CD14-positive monocyte (primary cell): ENCODE measurements at regions not wholly inside any gene's neighbourhood (a gene's known extent, or its start where the extent isn't known, plus 50 kb on each side); places are given as distances from the start of the nearest gene placed in this dataset.

Source experiments
- DNase-seq, 3 donors: peaks; one replicate each; pipeline ENCODE4 v3.0.0-alpha.2; 2011 to 2022
- H2AFZ ChIP-seq: 2 replicates; pipeline ENCODE4 v1.6.0; 2012; ENCODE audit warnings: mild to moderate bottlenecking, low read depth, low read length, inconsistent platforms; ENCODE audit not compliant: insufficient read depth, poor library complexity, severe bottlenecking
- H3K27ac ChIP-seq, 2 donors: 1 replicate in 1 of 2; 2 replicates in 1 of 2; pipeline ENCODE4 v1.5.1; 2012 to 2013; ENCODE audit warnings: low read length in 2 of 2, control low read depth in 1 of 2, inconsistent platforms in 1 of 2, low read depth in 1 of 2, mild to moderate bottlenecking in 1 of 2
- H3K27me3 ChIP-seq, 2 donors: one replicate each; pipeline versions ENCODE4 v1.6.0 to v1.6.1; 2011 to 2013; ENCODE audit warnings: low read length in 2 of 2; ENCODE audit not compliant: control insufficient read depth in 2 of 2, insufficient read depth in 2 of 2
- H3K36me3 ChIP-seq, 2 donors: replicated peaks in 1 of 2; 1 replicate in 1 of 2; 2 replicates in 1 of 2; pipeline versions ENCODE4 v1.5.1 to v1.6.1; 2012 to 2013; ENCODE audit warnings: low read length in 2 of 2, control low read depth in 1 of 2, inconsistent platforms in 1 of 2, mild to moderate bottlenecking in 1 of 2; ENCODE audit not compliant: insufficient read depth in 2 of 2, control insufficient read depth in 1 of 2
- H3K4me1 ChIP-seq, 2 donors: 1 replicate in 1 of 2; 2 replicates in 1 of 2; pipeline versions ENCODE4 v1.5.1 to v1.6.1; 2012 to 2013; ENCODE audit warnings: low read length in 2 of 2, control low read depth in 1 of 2, inconsistent platforms in 1 of 2, mild to moderate bottlenecking in 1 of 2, moderate library complexity in 1 of 2; ENCODE audit not compliant: insufficient read depth in 2 of 2, control insufficient read depth in 1 of 2
- H3K4me2 ChIP-seq: replicated peaks from 2 replicates; pipeline ENCODE3; 2012; ENCODE audit warnings: low read length, moderate library complexity, mild to moderate bottlenecking; ENCODE audit not compliant: poor library complexity, severe bottlenecking; ENCODE audit errors: extremely low read depth
- H3K4me3 ChIP-seq, 3 experiments: fragments of 200-600 bp in 1 of 3; sonication (generic) in 1 of 3; replicated peaks in 1 of 3; 1 replicate in 2 of 3; 2 replicates in 1 of 3; pipeline ENCODE4 v1.5.1; 2011 to 2013; ENCODE audit warnings: low read length in 3 of 3, mild to moderate bottlenecking in 3 of 3, control low read depth in 2 of 3, low read depth in 2 of 3, inconsistent platforms in 1 of 3, moderate library complexity in 1 of 3
- H3K79me2 ChIP-seq: 2 replicates; pipeline ENCODE4 v1.6.0; 2012; ENCODE audit warnings: mild to moderate bottlenecking, control low read depth, inconsistent platforms, low read length, moderate library complexity; ENCODE audit not compliant: insufficient read depth
- H3K9ac ChIP-seq: 2 replicates; pipeline ENCODE4 v1.6.0; 2017; ENCODE audit warnings: low read length, mild to moderate bottlenecking; ENCODE audit not compliant: insufficient read depth, poor library complexity, severe bottlenecking
- H3K9me3 ChIP-seq, 2 donors: replicated peaks in 1 of 2; 1 replicate in 1 of 2; 2 replicates in 1 of 2; pipeline versions ENCODE4 v1.5.1 to v1.6.1; 2012 to 2013; ENCODE audit warnings: low read length in 2 of 2, control low read depth in 1 of 2; ENCODE audit not compliant: control insufficient read depth in 1 of 2, insufficient read depth in 1 of 2
- H4K20me1 ChIP-seq: 2 replicates; pipeline ENCODE4 v1.6.0; 2012; ENCODE audit warnings: mild to moderate bottlenecking, low read length, control low read depth, moderate library complexity; ENCODE audit not compliant: insufficient read depth
- H3K27ac Mint-ChIP-seq, 7 donors: one replicate each; pipeline ENCODE4 v1.8.0; 2020; ENCODE audit warnings: mild to moderate bottlenecking in 7 of 7, mixed read lengths in 7 of 7, moderate library complexity in 6 of 7, inconsistent platforms in 2 of 7
- H3K27me3 Mint-ChIP-seq, 3 donors: one replicate each; pipeline ENCODE4 v1.8.0; 2021 to 2022; ENCODE audit warnings: low read depth in 3 of 3, mild to moderate bottlenecking in 3 of 3, mixed read lengths in 3 of 3, moderate library complexity in 3 of 3, inconsistent platforms in 1 of 3
- H3K36me3 Mint-ChIP-seq, 2 donors: one replicate each; pipeline ENCODE4 v1.8.0; 2020; ENCODE audit warnings: mixed read lengths in 2 of 2, inconsistent platforms in 1 of 2, mild to moderate bottlenecking in 1 of 2
- H3K4me1 Mint-ChIP-seq: one replicate; pipeline ENCODE4 v1.8.0; 2020; ENCODE audit warnings: mild to moderate bottlenecking, mixed read lengths
- H3K4me3 Mint-ChIP-seq, 2 donors: one replicate each; pipeline ENCODE4 v1.8.0; 2020; ENCODE audit warnings: mild to moderate bottlenecking in 2 of 2, mixed read lengths in 2 of 2, moderate library complexity in 1 of 2
- H3K9me3 Mint-ChIP-seq, 7 donors: one replicate each; pipeline ENCODE4 v1.8.0; 2020 to 2022; ENCODE audit warnings: mixed read lengths in 7 of 7, mild to moderate bottlenecking in 6 of 7, moderate library complexity in 6 of 7, inconsistent platforms in 2 of 7
- WGBS: methylation state at CpG from one replicate; pipeline ENCODE4 v1.1.5; 2013; ENCODE audit warnings: missing lambda C conversion rate; ENCODE audit not compliant: insufficient coverage; 5-methylcytosine and 5-hydroxymethylcytosine counted together
- intact Hi-C, 2 donors: fragments of 100-400 bp; cut with micrococcal nuclease; formaldehyde crosslinking; loops; one replicate each; pipeline versions ENCODE4 v1.15.0 to v1.15.1; 2023
- TF ChIP-seq, protein P1 (sequence below): fragments of 200-600 bp; IDR thresholded peaks from one replicate; pipeline ENCODE4 v1.8.0; 2022; ENCODE audit warnings: antibody characterized with exemption, mild to moderate bottlenecking

DNA sequence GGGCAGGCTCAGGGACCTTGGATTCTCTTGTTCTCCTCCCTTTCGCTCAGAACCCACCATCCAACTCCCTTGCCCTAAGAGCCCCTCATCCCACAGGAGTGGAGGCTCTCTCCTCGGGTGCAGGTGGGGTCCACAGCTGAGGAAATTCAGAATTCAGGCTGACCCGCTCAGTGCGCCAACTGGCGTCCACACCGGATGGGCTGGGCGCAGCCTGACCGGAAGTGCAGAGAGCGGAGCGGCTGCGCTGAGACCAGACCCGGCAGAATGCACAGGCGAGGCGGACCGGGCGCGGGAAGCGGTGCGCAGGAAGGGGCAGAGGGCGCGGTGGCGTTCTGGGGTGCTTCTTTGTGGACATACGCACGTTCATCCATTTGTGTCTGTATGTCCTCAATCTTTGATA, 210.4 kb upstream of the NDN start:
- intact Hi-C loops: no loop called here
- WGBS: 27% methylated on average over 23 of the region's 24 CpGs
- Histone ChIP-seq H3K27ac (no peak overlapping the region), H3K4me3 (no peak overlapping the region), H3K9ac (no peak overlapping the region), H3K9me3 (peaks cover 0 to 10% of the 10 kb centered on the region in 2 donors), H3K79me2 (no peaks in the 10 kb centered on the region), H3K27me3 (no peaks in the 10 kb centered on the region), H3K4me2 (no peak overlapping the region), H3K36me3 (no peaks in the 10 kb centered on the region), H4K20me1 (no peaks in the 10 kb centered on the region), H2AFZ (no peak overlapping the region), H3K4me1 (no peaks in the 10 kb centered on the region)
- TF ChIP-seq, protein P1, sequence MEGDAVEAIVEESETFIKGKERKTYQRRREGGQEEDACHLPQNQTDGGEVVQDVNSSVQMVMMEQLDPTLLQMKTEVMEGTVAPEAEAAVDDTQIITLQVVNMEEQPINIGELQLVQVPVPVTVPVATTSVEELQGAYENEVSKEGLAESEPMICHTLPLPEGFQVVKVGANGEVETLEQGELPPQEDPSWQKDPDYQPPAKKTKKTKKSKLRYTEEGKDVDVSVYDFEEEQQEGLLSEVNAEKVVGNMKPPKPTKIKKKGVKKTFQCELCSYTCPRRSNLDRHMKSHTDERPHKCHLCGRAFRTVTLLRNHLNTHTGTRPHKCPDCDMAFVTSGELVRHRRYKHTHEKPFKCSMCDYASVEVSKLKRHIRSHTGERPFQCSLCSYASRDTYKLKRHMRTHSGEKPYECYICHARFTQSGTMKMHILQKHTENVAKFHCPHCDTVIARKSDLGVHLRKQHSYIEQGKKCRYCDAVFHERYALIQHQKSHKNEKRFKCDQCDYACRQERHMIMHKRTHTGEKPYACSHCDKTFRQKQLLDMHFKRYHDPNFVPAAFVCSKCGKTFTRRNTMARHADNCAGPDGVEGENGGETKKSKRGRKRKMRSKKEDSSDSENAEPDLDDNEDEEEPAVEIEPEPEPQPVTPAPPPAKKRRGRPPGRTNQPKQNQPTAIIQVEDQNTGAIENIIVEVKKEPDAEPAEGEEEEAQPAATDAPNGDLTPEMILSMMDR: no peak
- Mint-ChIP-seq H3K27me3 (peaks cover 0 to 4% (median under 1%) of the 10 kb centered on the region in 3 donors), H3K9me3 (peaks cover 12 to 21% (median 18%) of the 10 kb centered on the region in 7 donors), H3K27ac (no peak overlapping the region), H3K4me3 (no peak overlapping the region), H3K36me3 (no peaks in the 10 kb centered on the region), H3K4me1 (no peaks in the 10 kb centered on the region)
- DNase-seq: no peak

DNA sequence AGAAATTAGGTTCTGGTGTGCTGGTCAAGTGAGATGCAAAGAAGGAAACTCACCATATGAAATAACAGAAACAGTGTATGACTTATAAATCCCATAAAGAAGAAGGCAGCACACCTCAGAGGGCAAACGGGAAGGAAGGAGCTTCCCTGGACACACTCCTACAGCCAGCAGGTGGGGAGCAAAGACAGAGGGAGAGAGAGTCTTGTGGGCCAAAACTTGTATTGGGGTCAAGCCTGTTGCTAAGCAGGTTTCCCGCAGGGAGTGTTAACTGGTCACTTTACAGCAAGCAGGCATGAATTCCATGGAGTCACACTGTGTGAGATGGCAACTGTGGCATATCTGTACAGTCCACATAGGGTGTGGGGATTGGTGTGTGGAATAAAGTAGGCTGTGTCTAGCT, 222.9 kb upstream of the NDN start:
- no peak overlapping the region for H3K9ac ChIP-seq
- no peaks in the 10 kb centered on the region for H4K20me1 ChIP-seq
- DNase-seq: no peak
- no peaks in the 10 kb centered on the region for H3K36me3 ChIP-seq
- no peaks in the 10 kb centered on the region for H3K79me2 ChIP-seq
- H3K9me3 ChIP-seq: peaks cover 0 to 12% of the 10 kb centered on the region in 2 donors
- Mint-ChIP-seq H3K4me3 (no peak overlapping the region), H3K4me1 (no peaks in the 10 kb centered on the region), H3K27ac (no peak overlapping the region), H3K27me3 (peaks cover 0 to 2% (median 0%) of the 10 kb centered on the region in 3 donors), H3K36me3 (no peaks in the 10 kb centered on the region), H3K9me3 (peaks cover 0 to 10% (median 7%) of the 10 kb centered on the region in 7 donors)
- no peak overlapping the region for H3K4me3 ChIP-seq
- TF ChIP-seq, protein P1: no peak
- no peaks in the 10 kb centered on the region for H3K27me3 ChIP-seq
- intact Hi-C loops: no loop called here
- no peak overlapping the region for H3K27ac ChIP-seq
- H3K4me1 ChIP-seq: no peaks in the 10 kb centered on the region
- 0% methylated on average over 1 of the region's 2 CpGs for WGBS
- H2AFZ ChIP-seq: no peak overlapping the region
- no peak overlapping the region for H3K4me2 ChIP-seq
